HG03575 (cell line): ENCODE measurements at regions not wholly inside any gene's neighbourhood (a gene's known extent, or its start where the extent isn't known, plus 50 kb on each side); places are given as distances from the start of the nearest gene placed in this dataset.
"Not testable (repeated sequence)": the region's sequence is repeated elsewhere in the genome, so short reads cannot be mapped to it uniquely, and the experiment has no call there.

ENCODE experiments used
- ATAC-seq: cut with Tn5 transposase; IDR thresholded peaks from one replicate; pipeline ENCODE4 v1.9.1; 2021; ENCODE audit not compliant: unreplicated experiment, insufficient number of reproducible peaks, low FRiP score; ENCODE audit errors: extremely low read depth

GRCh38 chr6:82767447-82767846 lies 298.2 kb downstream of the UBE3D start:
- no peak for ATAC-seq

GRCh38 chr6:82772851-82773717 lies 292.6 kb downstream of the UBE3D start:
- no peak for ATAC-seq

- no peak for ATAC-seq
Observed at GRCh38 chr6:82775361-82775760, 290.3 kb downstream of the UBE3D start.

GRCh38 chr6:82775981-82776380 lies 289.7 kb downstream of the UBE3D start:
- no peak for ATAC-seq

- ATAC-seq = no peak
Observed at GRCh38 chr6:82779041-82779440, 286.6 kb downstream of the UBE3D start.

DNA sequence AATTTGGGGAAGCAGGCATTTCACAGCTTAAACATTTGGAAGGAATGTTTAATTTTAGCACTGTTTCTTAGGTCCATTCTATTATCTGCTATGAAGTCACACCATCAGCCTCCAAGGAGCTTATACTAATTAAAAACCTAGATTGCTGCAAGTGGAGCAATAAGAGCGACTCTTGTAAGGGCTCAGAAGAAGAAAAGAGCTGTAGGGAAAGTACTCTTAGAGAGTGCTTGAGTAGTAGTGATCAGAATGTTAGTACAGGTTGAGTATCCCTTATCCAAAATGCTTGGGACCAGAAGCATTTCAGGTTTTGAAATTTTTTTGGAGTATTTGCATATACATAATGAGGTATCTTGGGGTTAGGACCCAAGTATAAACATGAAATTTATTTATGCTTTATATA lies 285.3 kb downstream of the UBE3D start:
- ATAC-seq = no peak

- no peak for ATAC-seq
Observed at GRCh38 chr6:82781620-82782204, 283.9 kb downstream of the UBE3D start.

DNA sequence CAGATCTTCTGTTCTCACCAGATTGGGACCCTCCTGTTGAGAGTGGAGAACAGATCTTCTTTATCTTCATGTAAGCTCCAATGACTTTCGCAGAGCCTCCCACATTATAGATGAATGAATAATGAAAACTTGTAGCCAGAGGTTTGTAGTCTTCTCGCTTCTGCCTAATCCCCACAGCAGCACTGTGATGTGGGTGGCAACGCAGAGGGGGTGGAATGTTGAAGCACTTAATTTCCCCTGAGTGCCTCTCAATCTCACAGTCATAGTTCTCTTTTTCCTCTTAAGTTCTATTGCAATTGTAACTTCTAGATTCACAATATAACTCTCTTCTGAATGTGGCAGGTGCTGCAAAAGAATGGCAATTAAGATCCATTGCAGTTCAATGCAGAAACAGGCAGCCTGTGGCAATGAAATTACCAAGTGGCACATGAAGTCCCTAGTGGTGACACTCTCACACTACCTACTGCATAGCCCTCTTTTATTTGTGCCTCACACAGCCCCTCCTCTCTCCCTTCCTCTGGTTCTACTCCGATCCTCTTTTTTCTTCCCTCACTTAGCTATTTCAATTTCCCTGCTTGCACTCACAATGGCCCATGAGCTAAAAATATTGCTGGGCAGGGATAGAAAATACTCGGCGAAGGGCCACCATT lies 281.9 kb downstream of the UBE3D start:
- ATAC-seq = no peak

- no peak for ATAC-seq
Observed at GRCh38 chr6:82785206-82785605, 280.4 kb downstream of the UBE3D start.

GRCh38 chr6:82786248-82786647 lies 279.4 kb downstream of the UBE3D start:
- no peak for ATAC-seq

DNA sequence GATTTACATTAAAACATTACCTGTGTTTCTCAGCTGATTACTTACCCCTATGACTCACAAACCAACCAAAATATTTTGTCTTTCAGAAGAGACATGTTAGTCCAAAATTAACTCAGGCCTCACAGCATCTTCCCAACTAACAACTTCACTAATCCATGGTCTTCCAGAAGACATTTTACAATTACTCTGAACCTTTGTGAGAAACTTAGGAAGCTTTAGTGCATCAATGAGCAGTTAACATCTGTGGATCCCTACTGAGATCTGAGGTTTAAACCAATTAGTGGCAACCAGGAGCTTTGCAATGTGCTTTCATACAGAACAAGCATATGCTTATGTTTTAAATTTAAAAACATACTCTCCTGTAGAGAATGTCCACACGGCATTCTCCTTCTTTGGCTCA lies 269.7 kb downstream of the UBE3D start:
- ATAC-seq = no peak

- ATAC-seq = no peak
Observed at GRCh38 chr6:82801083-82801482, 264.6 kb downstream of the UBE3D start.

DNA sequence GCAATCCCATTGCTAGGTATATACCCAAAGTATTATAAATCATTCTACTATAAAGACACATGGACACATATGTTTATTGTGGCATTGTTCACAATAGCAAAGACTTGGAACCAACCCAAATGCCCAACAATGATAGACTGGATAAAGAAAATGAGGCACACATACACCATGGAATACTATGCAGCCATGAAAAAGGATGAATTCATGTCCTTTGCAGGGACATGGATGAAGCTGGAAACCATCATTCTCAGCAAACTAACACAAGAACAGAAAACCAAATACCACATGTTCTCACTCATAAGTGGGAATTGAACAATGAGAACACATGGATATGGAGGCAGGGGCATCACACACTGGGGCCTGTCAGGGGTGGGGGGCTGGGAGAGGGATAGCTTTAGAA lies 249.4 kb downstream of the UBE3D start:
- not testable (repeated sequence) for ATAC-seq

- ATAC-seq = no peak
Observed at GRCh38 chr6:82818727-82819126, 246.9 kb downstream of the UBE3D start.

DNA sequence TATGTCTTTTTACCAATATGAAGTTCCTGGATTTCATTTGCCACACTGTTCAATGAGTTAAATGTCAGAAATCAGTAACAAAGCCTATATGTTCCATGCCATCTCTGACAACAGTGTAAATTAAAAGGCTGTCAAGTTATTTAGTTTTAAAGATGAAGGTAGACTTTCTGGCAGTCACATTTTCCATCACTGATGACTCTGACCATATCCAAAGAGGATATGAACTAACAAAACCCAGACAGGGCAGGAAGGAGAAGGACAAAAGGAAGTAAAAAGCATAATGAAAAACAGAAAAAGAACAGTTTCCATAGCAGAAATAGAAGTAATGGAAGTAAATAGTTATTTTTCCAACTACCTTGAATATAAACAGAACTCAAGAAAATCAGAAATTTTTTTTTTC lies 242.3 kb downstream of the UBE3D start:
- no peak for ATAC-seq

- ATAC-seq = no peak
Observed at GRCh38 chr6:82832811-82833210, 232.8 kb downstream of the UBE3D start.

- no peak for ATAC-seq
Observed at GRCh38 chr6:82833481-82833880, 232.2 kb downstream of the UBE3D start.

GRCh38 chr6:82836022-82836575 lies 229.5 kb downstream of the UBE3D start:
- no peak for ATAC-seq

GRCh38 chr6:82840571-82840970 lies 225.1 kb downstream of the UBE3D start:
- ATAC-seq = no peak

- no peak for ATAC-seq
Observed at GRCh38 chr6:82841309-82841708, 224.3 kb downstream of the UBE3D start.
